AML-193 (cell line): ENCODE measurements at regions not wholly inside any gene's neighbourhood (a gene's known extent, or its start where the extent isn't known, plus 50 kb on each side); places are given as distances from the start of the nearest gene placed in this dataset.

ENCODE experiments used
- DNase-seq, 2 experiments: peaks; one replicate each; lab custom pipeline; 2025; lab: John Stamatoyannopoulos, UW

DNA sequence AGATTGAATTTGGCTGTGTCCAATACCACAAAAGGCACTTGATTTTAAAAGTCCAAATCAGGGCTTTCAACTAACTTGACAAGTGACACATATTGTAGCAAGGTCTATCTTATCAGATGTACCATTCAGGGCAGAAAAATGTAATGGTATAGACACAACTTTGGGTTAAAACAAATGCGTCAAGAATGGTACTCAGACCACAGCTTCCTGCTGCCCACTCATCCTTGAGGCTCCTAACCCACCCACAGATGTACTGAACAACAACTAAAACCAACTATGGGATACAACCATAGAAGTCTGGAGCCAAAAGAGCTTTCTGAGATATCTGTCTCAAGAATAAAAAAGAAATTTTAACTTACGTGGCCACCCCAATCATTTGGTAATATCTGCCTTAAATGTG is 105.2 kb downstream of the RBM43 start:
- DNase-seq: no peak

DNA sequence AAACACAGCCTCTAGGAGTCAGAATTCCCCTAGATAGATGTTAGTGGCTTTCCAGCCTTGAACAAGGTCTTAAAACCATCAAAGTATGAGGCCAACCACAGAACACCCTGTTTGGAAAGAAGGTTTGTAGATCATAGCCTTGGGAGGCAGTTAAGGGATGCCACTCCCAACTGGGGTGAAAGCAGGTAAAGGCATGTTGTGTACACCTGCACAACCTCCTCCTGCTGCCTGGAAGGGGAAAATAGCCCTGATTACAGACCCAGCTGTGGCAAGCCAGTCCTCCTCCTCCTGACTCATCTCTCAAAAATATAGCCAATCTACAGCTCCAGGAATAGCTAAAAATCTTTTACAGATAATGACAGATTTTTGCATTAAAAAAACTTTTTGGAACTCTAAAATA is 108.1 kb downstream of the RBM43 start:
- DNase-seq: no peak

DNA sequence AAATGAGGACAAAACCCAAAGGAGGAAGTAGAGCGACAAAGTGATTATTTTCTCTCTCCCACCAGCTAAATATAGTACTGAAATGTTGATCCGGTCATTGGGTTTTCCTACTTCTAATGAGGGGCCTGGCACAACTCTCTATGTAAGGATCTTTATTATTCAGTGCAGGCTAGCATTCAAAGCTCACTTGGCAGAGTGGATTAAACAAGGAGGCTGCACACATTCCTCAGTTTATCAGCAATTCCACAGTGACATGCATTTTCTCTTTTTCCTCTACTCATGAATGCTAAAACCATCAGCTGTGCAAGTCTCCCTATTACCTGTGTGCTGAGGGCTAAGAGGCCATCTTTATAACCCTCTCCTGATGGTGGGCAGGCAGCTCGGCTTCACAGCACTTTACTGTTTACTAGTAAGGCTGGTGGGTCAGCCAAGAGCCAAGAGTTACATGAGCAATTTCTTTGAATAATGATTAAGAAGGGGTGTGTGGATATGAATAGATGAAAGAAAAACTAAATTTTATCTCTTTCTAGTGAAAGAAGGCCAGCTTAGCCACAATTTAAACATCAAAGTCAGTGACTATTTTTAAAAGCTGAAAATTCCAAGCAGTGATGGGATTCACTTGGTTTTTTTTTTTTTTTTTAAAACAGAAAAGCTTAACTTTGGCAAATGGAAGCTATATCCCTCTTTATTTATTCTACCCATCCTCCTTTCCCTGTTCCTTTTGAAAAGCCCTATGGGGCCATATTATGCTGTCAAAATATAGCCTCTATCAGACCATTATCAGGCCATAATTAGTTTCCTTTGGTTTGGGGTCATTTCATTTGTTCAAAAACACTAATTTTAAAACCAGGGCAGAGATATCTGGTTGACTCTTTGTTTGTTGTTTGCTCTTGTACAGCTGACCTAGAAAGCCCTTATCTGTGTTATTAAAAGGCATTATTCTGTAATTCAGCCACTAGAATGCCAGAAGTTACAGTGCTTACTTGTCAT is 111.0 kb downstream of the RBM43 start:
- no peak for DNase-seq

DNA sequence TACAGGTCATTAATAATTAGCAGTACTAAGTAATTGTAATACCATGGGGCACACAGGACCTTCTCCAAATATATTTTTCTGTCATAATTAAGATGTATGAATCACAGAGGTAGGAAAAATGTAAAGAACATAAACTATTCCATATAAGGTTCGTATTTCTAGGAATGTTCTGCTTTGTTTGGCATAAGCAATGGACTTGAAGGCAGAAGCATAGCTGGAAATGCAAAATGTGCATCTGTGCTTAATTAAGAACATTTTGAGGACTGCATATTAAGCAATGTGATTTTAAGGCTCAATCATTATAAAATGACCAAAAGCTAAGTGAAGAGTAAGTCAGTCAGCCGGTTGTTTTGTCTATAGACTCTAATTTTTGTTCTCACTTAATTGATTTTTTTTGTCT is 123.2 kb downstream of the RBM43 start:
- DNase-seq: no peak

DNA sequence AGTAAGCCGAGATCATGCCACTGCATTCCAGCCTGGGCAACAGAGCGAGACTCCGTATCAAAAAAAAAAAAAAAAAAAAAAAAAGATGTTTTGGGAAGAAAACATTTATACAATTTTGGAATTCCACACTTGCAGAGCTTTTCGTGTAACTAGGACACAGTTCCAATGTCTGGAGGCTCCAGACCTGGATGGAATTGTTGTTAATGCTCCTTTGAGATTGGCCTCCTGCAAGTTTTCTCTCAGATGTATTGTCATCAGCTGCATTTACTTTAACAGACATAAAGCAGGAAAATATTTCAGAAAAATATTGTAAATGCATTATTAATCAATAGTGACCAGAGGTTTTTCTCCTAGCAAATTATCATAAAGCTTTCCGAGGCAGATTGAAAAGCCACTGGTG is 124.1 kb downstream of the RBM43 start:
- no peak for DNase-seq

DNA sequence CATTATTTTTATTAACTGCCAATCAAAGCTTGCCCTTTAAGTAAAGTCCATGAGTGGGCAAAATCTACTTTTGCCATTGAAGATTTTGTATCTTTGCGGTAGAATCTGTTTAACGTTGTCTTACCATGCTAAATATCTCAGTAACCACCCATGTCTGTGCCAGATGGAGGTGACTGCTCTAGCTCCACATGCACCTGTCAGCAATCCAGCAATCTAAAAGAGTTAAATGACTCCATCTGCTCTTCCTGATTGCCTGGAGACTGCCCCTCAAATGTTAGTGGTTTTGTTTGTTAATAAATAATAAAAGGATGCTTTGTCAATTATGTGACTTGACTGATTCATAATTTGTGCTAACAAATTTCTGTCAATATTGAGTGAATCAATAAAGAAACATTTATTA is 141.7 kb downstream of the RBM43 start:
- no peak for DNase-seq

DNA sequence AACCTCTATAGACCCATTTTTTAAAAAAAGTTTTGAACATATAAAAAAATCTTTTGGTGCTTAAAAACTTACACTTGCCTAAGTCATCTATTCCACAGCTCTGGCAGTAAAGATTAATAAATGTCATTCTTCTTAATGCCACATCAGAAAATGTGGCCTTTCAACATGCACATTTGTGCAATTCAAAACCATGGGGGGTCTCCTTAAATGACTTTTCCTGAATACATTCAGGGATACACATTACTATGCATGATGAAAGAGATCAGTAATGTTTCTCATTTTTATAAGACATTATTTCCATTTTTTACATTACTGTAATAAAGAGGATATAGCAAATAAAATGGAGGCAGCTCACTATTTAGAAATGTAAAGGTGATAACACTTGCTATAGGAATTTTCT is 142.3 kb downstream of the RBM43 start:
- no peak for DNase-seq

DNA sequence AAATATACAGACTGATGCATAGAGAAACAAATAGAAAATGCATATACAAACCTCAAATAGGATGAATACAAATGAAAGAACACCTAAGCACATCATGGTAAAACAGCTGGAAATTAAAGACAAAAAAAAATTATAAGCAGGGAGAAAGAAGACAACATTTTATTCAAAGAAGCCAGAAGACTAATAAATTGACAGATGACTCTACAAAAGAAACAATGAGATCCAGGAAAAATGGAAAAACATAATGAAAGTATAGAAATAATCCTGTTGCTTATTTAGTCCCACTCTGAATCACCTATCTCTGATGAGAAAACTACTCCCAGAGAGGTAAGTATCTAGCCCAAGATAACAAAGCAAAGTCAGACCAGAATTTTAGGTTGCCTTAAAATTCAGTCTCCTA is 143.4 kb downstream of the RBM43 start:
- no peak for DNase-seq

DNA sequence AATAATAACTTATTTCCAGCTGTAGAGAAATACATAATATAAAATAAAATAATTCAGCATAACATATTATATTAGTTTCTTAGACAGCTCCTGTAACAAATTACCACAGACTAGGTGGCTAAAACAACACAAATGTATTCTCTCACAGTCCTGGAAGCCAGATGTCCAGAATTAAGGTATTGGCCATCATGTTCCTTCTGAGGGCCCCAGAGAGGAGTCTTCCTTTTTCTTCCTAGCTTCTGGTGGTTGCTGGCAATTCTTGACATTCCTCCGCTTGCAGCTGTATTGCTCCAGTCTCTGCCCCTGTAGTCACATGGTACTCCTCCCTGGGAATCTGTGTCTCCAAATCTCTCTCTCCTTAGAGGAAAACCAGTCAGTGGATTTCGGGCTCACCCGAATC is 146.8 kb downstream of the RBM43 start:
- no peak for DNase-seq

DNA sequence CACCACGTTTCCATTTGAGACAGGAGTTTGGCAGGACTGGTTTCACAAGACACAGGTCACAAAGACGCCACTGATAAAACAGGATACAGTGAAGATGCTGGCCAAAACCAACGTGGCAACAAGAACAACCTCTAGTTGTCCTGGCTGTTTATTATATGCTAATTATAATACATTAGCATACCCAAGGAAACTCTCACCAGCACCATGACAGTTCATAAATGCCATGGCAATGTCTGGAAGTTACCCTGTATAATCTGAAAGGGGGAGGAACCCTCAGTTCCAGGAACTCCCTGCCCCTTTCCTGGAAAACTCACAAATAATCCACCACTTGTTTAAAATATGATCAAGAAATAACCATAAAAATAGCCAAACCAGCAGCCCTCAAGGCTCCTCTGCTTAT is 148.3 kb downstream of the RBM43 start:
- DNase-seq: no peak

DNA sequence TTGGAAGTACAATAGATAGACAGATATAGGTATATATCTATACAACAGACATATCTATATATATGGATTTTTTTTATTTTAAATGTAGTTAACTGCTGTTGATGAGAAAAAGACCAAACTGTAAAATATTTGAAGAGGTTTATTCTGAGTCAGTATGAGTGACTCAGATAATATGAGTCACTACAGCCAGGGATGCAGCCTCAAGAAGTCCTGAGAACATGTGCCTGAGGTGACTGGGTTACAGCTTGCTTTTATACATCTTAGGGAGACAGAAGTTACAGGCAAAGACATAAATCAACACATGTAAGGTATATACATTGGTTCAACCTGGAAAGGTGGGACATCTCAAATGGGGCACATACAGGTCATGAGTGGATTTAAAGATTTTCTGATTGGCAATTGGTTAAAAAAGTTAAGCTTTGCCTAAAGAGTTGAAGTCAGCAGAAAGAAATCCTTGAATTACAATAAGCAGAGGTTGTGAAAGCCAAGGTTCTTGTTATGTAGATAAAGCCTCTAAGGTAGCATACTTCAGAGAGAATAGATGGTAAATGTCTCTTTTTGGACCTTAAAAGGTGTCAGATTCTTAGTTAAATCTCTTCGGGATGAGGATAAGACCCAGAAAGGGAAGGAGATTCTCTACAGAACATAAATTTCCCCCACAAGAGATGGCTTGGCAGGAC is 149.9 kb downstream of the RBM43 start:
- DNase-seq: no peak

DNA sequence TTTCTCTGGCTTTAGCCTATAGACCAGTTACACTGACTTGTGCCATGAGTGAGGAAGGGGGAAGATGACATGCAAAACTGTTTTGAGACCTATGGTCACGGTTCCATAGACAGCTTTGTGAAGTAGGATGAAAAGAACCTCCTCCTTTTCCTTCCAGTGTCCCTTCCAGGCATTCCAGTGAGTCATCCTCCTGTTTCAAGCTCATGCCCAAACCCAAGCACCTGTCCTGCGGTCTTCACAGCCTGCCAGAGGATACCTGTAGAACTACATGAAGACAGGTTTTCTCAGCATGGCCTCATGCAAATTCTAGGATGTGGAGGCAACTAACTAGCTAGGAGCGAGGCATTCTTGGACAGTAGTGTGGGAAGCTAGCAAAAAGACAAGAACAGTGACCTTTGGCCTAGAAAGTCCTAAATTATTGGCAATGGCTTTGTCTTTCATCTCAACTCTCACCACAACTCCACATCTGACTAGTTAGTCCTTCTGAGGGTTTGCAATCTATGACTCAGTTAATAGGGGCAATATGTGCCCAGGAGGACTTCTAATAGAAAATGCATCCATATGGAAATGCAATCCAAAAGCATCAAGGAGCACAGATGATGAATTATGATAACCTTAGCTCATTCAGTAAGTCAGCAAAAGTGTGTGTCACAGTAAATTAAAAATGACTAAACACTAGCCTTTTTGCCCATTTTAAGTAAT is 154.7 kb downstream of the RBM43 start:
- no peak for DNase-seq

DNA sequence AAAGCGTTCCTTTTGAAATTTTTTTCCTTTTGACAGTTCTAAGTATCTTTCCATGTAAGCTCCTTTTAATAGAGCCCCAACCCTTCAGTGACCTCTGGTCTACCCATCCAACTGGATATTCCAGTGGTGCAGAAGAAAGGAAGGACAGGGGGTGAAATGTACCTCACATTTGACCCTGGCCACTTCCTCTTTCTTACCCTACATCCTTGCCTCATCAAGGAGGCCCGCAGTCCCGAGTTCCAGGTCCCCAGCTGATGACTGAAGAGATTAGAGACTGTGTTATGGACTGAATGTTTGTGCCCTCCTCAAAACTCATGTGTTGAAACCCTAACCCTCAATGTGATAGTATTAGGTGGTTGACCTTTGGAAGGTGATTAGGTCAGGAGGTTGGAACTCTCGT is 158.1 kb downstream of the RBM43 start:
- DNase-seq: no peak

DNA sequence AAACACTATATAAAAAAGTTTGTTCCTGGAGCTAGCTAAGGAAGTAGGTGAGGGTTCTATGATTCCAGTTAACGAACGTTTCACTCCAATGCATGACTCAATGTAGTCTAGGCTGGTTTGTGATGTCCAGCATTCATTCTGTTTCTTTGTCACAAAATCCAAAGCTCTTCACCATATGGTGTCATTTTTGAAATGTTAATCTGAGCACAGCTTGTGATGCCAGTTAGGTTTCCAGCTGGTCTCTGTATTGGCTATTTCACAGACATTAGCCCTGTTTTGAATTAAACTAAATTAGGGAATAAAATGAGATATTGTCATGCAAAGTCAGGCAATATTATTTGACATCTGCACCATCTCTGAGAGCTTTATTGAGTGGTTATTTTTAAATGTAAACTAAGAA is 159.4 kb downstream of the RBM43 start:
- DNase-seq: no peak

DNA sequence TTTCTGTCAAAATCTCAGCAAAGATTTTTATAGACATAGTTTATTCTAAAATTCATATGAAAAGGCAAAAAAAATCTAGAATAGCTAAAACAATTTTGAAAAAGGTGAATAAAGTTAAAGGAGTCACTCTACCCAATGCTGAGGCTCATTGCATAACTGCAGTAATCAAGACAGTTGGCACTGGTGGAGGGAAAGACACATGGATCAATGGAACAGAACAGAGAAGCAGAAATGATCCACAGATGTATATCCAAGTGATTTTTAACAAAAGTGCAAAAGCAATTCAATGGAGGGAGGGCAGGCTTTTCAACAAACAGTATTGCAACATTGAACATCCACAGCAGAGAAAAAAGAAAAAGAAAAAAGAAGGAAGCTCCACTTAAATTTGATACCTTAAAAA is 162.8 kb downstream of the RBM43 start:
- no peak for DNase-seq

DNA sequence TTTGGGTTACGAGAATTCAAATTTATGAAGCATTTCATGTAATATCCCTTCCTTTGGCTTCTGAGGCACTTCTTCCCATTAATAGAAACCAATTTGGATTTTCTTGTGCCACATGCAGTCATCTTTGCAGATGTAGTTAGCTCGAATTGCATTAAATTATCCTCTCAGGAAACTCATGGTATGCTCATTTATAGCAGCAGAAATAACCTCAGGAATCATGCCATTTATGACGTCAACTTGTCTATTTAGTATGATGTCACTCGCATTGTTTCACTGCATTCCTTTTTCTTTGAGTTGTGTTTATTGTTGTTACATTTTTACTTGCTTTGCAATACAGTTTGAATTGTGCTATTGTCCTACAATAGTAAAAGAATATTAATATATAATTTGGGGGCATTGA is 163.8 kb downstream of the RBM43 start:
- no peak for DNase-seq

DNA sequence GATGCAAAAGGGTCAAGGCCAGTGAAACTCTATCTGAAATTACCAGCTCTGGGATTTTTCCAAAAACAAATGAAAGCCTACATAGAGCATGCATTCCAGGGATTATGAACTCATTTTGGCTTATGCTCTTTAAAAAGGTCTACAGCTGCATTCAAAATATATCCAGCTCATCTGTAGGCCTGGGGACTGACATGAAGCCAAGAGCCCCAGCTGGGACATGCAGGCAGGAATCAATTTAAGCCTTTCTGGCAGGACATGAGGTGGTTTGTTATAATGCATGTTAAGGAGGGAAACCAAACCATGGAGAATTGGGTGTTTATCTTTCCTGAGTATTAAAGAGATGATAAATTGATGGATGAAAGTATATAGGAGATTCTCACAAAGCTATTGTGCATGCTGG is 164.5 kb downstream of the RBM43 start:
- no peak for DNase-seq

DNA sequence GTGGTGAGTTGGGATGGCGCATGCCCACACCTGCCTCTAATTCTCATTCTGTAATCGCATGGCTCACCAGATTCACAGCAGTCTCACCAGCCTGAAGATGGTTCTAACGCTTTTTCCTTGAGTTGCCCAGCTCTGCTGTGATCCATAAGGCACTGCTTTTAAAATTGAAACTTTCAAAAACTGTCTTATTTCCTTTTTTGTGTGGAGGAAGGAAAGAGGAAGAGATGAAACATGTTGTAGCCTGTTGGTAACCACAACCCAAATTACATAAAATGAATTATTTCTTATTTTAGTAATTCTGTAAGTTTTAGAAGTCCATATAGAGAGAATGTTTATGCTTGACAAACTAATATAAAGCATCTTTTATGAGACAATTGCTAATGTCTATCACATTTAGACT is 165.4 kb downstream of the RBM43 start:
- DNase-seq: no peak

DNA sequence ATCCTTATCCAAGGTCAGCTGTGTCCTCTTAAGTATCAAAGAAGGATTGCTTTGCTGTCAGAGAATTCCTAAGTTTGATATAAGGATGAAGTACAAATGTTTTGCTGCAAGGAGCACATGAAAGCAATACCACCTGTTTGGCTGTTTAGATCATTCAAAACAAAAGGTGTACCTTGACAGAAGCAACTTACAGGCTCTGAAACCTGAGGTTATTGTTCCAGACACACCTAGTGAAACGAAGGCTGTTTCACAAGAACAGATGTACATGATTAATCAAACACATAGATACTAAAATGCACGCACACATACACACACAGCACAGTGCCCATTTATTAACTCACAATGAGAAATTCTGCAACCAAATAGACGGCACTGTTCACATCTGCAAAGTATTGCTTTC is 166.2 kb downstream of the RBM43 start:
- DNase-seq: no peak

DNA sequence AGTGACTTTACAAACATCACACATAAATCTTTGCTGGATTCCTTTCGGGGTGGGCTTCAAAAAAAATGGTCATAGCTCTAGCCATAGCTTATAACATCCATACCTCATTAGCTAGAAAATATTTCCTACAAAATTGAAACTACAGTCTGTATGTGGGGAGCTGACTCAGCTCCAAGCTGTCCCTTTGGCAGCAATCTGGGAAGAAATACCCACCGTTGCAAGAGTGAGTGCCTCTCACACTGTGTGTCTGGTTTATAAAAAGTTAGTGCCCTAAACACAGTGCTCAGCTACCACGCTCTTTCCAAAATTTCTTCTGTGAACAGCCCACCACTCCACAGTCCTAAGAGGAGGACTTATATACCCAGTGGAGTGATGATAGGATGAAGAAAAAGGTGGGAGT is 170.1 kb downstream of the RBM43 start:
- DNase-seq: no peak

DNA sequence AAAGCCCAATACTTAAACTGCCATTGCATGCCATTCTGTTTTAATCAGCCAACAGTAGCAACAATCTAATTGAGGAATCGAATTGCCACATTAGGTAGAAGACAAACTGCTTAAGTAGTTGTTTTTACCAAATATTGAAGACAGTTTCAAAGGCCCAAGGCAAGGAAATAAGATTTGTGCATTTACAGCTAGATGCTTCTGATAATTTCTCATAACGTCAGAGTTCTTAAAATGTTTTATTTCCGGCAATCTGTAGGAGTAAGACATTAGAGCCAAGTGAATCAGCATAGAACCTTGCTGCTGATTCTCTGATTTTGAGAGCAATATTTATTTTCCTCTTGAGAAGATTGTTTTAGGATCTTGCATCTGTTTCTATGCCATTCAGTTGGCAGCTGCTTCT is 174.3 kb downstream of the RBM43 start:
- DNase-seq: no peak

DNA sequence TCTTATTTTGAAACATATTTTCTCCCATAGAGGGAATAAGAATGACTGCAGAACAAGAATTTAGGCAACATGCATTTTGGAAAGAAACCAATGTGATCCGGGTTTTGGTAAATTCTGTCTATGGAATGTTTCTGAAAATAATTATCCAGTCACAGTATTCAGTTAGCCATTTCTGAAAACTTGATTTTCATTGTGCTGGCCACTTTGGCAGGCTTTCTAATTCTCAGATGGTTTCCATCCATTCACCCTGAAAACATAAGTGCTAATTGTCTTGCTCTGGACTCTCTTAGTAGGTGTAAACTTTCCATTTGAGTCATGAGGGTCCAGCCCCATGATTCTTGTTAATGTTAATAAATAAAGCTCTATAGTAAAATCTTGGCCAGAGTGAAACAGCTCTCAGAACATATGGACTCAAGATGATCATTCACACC is 176.5 kb downstream of the RBM43 start:
- DNase-seq: no peak
